Panc1 (cell line): ENCODE measurements at regions not wholly inside any gene's neighbourhood (a gene's known extent, or its start where the extent isn't known, plus 50 kb on each side); places are given as distances from the start of the nearest gene placed in this dataset.

ENCODE experiments used
- CTCF ChIP-seq: fragments of 450-650 bp; IDR thresholded peaks from 2 replicates; pipeline ENCODE4 v1.5.1; 2017; ENCODE audit warnings: mild to moderate bottlenecking
- POLR2AphosphoS5 ChIP-seq: IDR thresholded peaks from 2 replicates; pipeline ENCODE4 v1.6.1; 2012; ENCODE audit warnings: mild to moderate bottlenecking, low read depth, low read length, moderate library complexity
- REST ChIP-seq, 2 experiments: IDR thresholded peaks; 2 replicates each; pipeline ENCODE4 v1.6.1; 2011 to 2012; ENCODE audit warnings: low read depth in 2 of 2, control low read depth in 1 of 2, low read length in 1 of 2, mild to moderate bottlenecking in 1 of 2, moderate library complexity in 1 of 2; ENCODE audit not compliant: insufficient read depth in 1 of 2

DNA sequence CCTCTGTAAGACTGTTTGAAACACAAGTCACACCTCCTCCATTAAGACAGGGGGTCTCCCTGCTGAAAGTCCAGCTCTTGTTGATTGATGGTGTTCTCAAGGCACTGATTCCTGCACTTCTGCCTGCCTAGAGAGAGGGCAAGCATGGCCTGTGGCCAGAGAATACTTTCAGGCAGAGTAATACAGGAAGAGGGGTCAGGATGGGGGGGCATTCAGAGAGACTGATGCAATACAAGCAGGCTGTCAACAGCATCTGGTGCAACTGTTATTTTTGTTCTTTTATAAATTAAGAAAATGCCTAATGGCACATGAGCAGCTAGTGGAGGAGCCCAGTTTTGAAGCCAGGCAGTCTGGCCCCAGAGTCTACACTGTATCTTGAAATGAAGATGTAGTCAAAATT, 302.2 kb downstream of the DIRAS2 start:
- TF ChIP-seq CTCF (no peak), POLR2AphosphoS5 (no peak), REST (IDR thresholded peaks at IDR 0.05; ENCODE audit: insufficient read depth in 1 of 2, low read depth in 2 of 2, low read length in 1 of 2) (no peak)
